ENCODE measurements at regions not wholly inside any gene's neighbourhood (a gene's known extent, or its start where the extent isn't known, plus 50 kb on each side); places are given as distances from the start of the nearest gene placed in this dataset.

DNA sequence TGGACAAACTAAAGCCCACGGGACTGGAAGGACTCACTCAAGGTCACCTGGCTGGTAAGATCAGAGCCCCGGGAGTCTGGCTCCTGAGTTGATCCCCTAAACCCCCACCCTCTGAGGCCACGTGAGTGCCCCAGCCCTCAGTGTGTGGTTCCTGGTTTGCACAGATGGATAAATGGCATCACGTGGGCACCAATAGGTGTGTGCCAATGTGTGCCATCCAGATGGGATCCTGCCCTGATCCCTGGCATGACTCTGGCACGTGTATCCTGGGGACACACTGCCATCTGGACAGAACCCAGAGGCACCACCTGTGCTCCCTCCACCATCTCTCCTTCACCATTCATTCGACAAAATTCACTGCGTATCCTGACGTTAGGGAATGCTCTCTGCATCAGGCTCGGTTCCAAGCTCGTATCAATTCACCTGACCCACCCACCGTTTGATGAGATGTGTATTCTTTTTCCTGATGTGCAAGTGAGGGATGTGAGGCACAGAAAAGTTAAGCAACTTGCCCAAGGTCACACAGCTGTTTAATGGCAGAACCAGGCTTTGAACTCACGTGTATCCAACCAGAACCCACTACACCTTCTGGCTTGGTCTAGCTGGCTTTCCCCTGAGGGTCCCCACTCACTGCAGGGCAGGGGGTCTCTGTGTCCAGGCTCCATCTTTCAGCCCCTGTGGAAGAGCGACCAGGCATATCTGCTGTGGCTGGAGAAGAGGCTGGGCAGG is 49.8 kb upstream of the PAX7 start:
- H2BK120ac ChIP-seq (replicated peaks; ENCODE audit: low read depth, low read length), result no peak overlapping the region
- no peaks in the 10 kb centered on the region for H3K36me3 ChIP-seq (ENCODE audit: control insufficient read depth in 2 of 4, insufficient read depth in 4 of 4, low read length in 3 of 4)
- peaks cover 0 to 2% of the 10 kb centered on the region in 2 experiments for H4K20me1 ChIP-seq (replicated peaks in 1 of 2; ENCODE audit: control insufficient read depth in 1 of 2, insufficient read depth in 2 of 2, low read length in 2 of 2)
- H3K56ac ChIP-seq (replicated peaks; ENCODE audit: insufficient read length, low read depth, low read length), result no peak overlapping the region
- no peaks in the 10 kb centered on the region for H3K79me1 ChIP-seq (ENCODE audit: low read depth, low read length)
- POLR2A ChIA-PET (ENCODE audit: partially characterized antibody), result interaction anchor here (0.6 kb wide), 1 partner anchor 60 kb away, joined by 3 read pairs; no protein-coding TSS in a partner anchor
- no peak overlapping the region for H3K18ac ChIP-seq (ENCODE audit: extremely low read depth, low read length)
- CTCF ChIA-PET (ENCODE audit: partially characterized antibody), result interaction anchor here (0.6 to 38.3 kb wide), 92 partner anchors 9 to 1009 kb away, joined by 3 to 984 read pairs (median 4); partner anchors contain the start of genes IGSF21 and KLHDC7A
- no peak overlapping the region for H2AK5ac ChIP-seq (ENCODE audit: low read depth, low read length)
- H2BK20ac ChIP-seq (ENCODE audit: low read length), result no peak overlapping the region
- no peaks in the 10 kb centered on the region for H3K23me2 ChIP-seq (ENCODE audit: low read depth, low read length)
- no peak for DNase-seq (ENCODE audit: low read depth in 1 of 2, low spot score in 2 of 2)
- H3K14ac ChIP-seq (ENCODE audit: insufficient read length), result no peak overlapping the region
- 77% methylated on average over 13 of the region's 13 CpGs; no CpG with 5 or more reads in 1 of the 2 experiments for WGBS, 2 experiments (ENCODE audit: extremely low coverage in 1 of 2, insufficient coverage in 1 of 2, insufficient read length in 1 of 2, insufficient replicate concordance in 2 of 2, low coverage in 1 of 2, low lambda C conversion rate in 2 of 2, missing lambda C conversion rate in 1 of 2)
- H3K27ac ChIP-seq (ENCODE audit: low read depth, low read length), result no peak overlapping the region
- peak overlapping the region; percentile 65; the same call in 1 of the 2 replicates for H2AFZ ChIP-seq (ENCODE audit: low read length)
- H3K27me3 ChIP-seq (replicated peaks in 1 of 4; ENCODE audit: control insufficient read depth in 3 of 4, extremely low read depth in 1 of 4, insufficient read depth in 3 of 4, low read length in 3 of 4), result peaks cover 0 to 2% (median 0%) of the 10 kb centered on the region in 4 experiments; a peak in 3 of 7 replicates
- H3K4me2 ChIP-seq (ENCODE audit: insufficient read depth in 1 of 2, low read depth in 2 of 2, low read length in 2 of 2), result 0 out of 4 replicates have a peak overlapping the region, but pooled peaks of 1 of the 2 experiments have one; percentile 6
- H4K8ac ChIP-seq (ENCODE audit: extremely low read depth, insufficient read depth, low read length), result peak overlapping the region; percentile 92; the same call in 1 of the 2 replicates
- no peak overlapping the region for H3K4ac ChIP-seq (replicated peaks; ENCODE audit: insufficient read length, low read depth, low read length)
- H2BK15ac ChIP-seq (ENCODE audit: low read length), result no peak overlapping the region
- no peak overlapping the region for H4K91ac ChIP-seq (replicated peaks; ENCODE audit: insufficient read length, low read length)
- H3K79me2 ChIP-seq (ENCODE audit: control insufficient read depth in 1 of 2, insufficient read depth in 2 of 2, low read length in 2 of 2), result no peaks in the 10 kb centered on the region
- H2BK5ac ChIP-seq (ENCODE audit: low read depth, low read length), result no peak overlapping the region
- H4K5ac ChIP-seq (ENCODE audit: insufficient read length, low read depth, low read length), result no peak overlapping the region
- no peak for FAIRE-seq
- H3K9me3 ChIP-seq (ENCODE audit: insufficient read depth in 2 of 2, low read depth in 1 of 2, low read length in 1 of 2), result no peaks in the 10 kb centered on the region
- H3K23ac ChIP-seq (ENCODE audit: insufficient read length), result no peak overlapping the region
- H2BK12ac ChIP-seq (ENCODE audit: low read depth, low read length), result peak overlapping the region; percentile 4; the same call in 1 of the 2 replicates
- no peak overlapping the region for H3K4me3 ChIP-seq (ENCODE audit: extremely low read depth in 1 of 4, insufficient read depth in 2 of 4, low read depth in 3 of 4, low read length in 4 of 4)
- no peaks in the 10 kb centered on the region; a peak in 1 of 7 replicates for H3K4me1 ChIP-seq (replicated peaks in 1 of 4; ENCODE audit: control insufficient read depth in 3 of 4, insufficient read depth in 4 of 4, low read length in 3 of 4)
- no peak overlapping the region for H3K9ac ChIP-seq (replicated peaks in 1 of 4; ENCODE audit: extremely low read depth in 1 of 4, low read depth in 3 of 4, low read length in 3 of 4)
- no peak for TF ChIP-seq SAP30 (IDR thresholded peaks at IDR 0.05; ENCODE audit: insufficient read depth, insufficient replicate concordance, low read length)
- TF ChIP-seq TAF7 (optimal IDR thresholded peaks at IDR 0.05; ENCODE audit: borderline replicate concordance, low read depth, low read length), result no peak
- no peak for TF ChIP-seq CREB1 (IDR thresholded peaks at IDR 0.05)
- no peak for TF ChIP-seq RFX5 (IDR thresholded peaks at IDR 0.05; ENCODE audit: borderline replicate concordance, low read depth, low read length)
- TF ChIP-seq KDM5A (IDR thresholded peaks at IDR 0.05; ENCODE audit: low read length), result no peak
- no peak for TF ChIP-seq BCL11A (IDR thresholded peaks at IDR 0.05; ENCODE audit: low read depth in 2 of 2, low read length in 2 of 2)
- TF ChIP-seq, protein P1, sequence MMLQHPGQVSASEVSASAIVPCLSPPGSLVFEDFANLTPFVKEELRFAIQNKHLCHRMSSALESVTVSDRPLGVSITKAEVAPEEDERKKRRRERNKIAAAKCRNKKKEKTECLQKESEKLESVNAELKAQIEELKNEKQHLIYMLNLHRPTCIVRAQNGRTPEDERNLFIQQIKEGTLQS (IDR thresholded peaks at IDR 0.05; ENCODE audit: insufficient read depth, low read depth, low read length), result no peak
- no peak for TF ChIP-seq EGR1 (IDR thresholded peaks at IDR 0.05; ENCODE audit: borderline replicate concordance, low read depth, low read length)
- TF ChIP-seq TBP (IDR thresholded peaks at IDR 0.05; ENCODE audit: low read depth, low read length), result no peak
- no peak for TF ChIP-seq EP300 (IDR thresholded peaks at IDR 0.05; ENCODE audit: borderline replicate concordance in 1 of 2, low read depth in 2 of 2, low read length in 2 of 2)
- no peak for TF ChIP-seq PHF8 (conservative IDR thresholded peaks at IDR 0.05; ENCODE audit: low read depth, low read length)
